ENCODE measurements at regions not wholly inside any gene's neighbourhood (a gene's known extent, or its start where the extent isn't known, plus 50 kb on each side); places are given as distances from the start of the nearest gene placed in this dataset.
"Not testable (repeated sequence)": the region's sequence is repeated elsewhere in the genome, so short reads cannot be mapped to it uniquely, and the experiment has no call there.

GRCh38 chr5:34266151-34266550 is 223.1 kb upstream of the C1QTNF3 start:
- ATAC-seq; H3K4me3 ChIP-seq; H3K4me1 ChIP-seq; H3K27ac ChIP-seq; H3K36me3 ChIP-seq; H3K9me3 ChIP-seq; DNase-seq; H3K27me3 ChIP-seq; intact Hi-C loops (cut with DNase I): not testable (repeated sequence)

GRCh38 chr5:34296759-34297158 is 253.7 kb upstream of the C1QTNF3 start:
- H3K9me3 ChIP-seq; H3K27ac ChIP-seq; DNase-seq; H3K4me3 ChIP-seq; H3K36me3 ChIP-seq; H3K27me3 ChIP-seq; ATAC-seq; intact Hi-C loops (cut with DNase I); H3K4me1 ChIP-seq: not testable (repeated sequence)

- H3K4me1 ChIP-seq; intact Hi-C loops (cut with DNase I): not testable (repeated sequence)
Measured at GRCh38 chr5:34329201-34329600, 286.2 kb upstream of the C1QTNF3 start.

GRCh38 chr5:34329611-34330108 is 286.6 kb upstream of the C1QTNF3 start:
- intact Hi-C loops (cut with DNase I); H3K9me3 ChIP-seq; DNase-seq; H3K4me3 ChIP-seq; H3K27me3 ChIP-seq; H3K27ac ChIP-seq; H3K36me3 ChIP-seq; H3K4me1 ChIP-seq: not testable (repeated sequence)
- peak; percentile 72 for ATAC-seq

More at GRCh38 chr5:34329201-34329600, 286.2 kb upstream of the C1QTNF3 start:
- H3K36me3 ChIP-seq, H3K27ac ChIP-seq, DNase-seq, ATAC-seq, H3K9me3 ChIP-seq, H3K27me3 ChIP-seq, H3K4me3 ChIP-seq: not testable (repeated sequence)

- ATAC-seq, result peak; percentile 72
- intact Hi-C loops (cut with DNase I), result not testable (repeated sequence)
Measured at GRCh38 chr5:34331928-34332454, 289.0 kb upstream of the C1QTNF3 start.

GRCh38 chr5:34339408-34340001 is 296.5 kb upstream of the C1QTNF3 start:
- H3K4me3 ChIP-seq; H3K9me3 ChIP-seq; H3K36me3 ChIP-seq; H3K27ac ChIP-seq; H3K27me3 ChIP-seq; intact Hi-C loops (cut with DNase I); ATAC-seq; DNase-seq; H3K4me1 ChIP-seq: not testable (repeated sequence)

More at GRCh38 chr5:34331928-34332454, 289.0 kb upstream of the C1QTNF3 start:
- H3K27ac ChIP-seq, H3K27me3 ChIP-seq, H3K36me3 ChIP-seq, H3K4me1 ChIP-seq, H3K9me3 ChIP-seq, DNase-seq, H3K4me3 ChIP-seq: not testable (repeated sequence)

- ATAC-seq; H3K36me3 ChIP-seq; H3K27me3 ChIP-seq; H3K4me3 ChIP-seq; intact Hi-C loops (cut with DNase I); H3K27ac ChIP-seq; DNase-seq; H3K9me3 ChIP-seq; H3K4me1 ChIP-seq: not testable (repeated sequence)
Measured at GRCh38 chr5:34354440-34354839, 301.7 kb upstream of the RAI14 start.

GRCh38 chr5:34371417-34371816 is 284.7 kb upstream of the RAI14 start:
- H3K9me3 ChIP-seq; H3K27me3 ChIP-seq; H3K4me1 ChIP-seq; H3K36me3 ChIP-seq; H3K4me3 ChIP-seq; intact Hi-C loops (cut with DNase I); DNase-seq; H3K27ac ChIP-seq; ATAC-seq: not testable (repeated sequence)

- DNase-seq; H3K4me1 ChIP-seq; H3K27me3 ChIP-seq; H3K36me3 ChIP-seq; H3K4me3 ChIP-seq; H3K9me3 ChIP-seq; H3K27ac ChIP-seq; ATAC-seq; intact Hi-C loops (cut with DNase I): not testable (repeated sequence)
Measured at GRCh38 chr5:34371817-34372216, 284.3 kb upstream of the RAI14 start.

GRCh38 chr5:34372739-34373138 is 283.4 kb upstream of the RAI14 start:
- ATAC-seq; H3K9me3 ChIP-seq; H3K4me3 ChIP-seq; H3K27ac ChIP-seq; H3K36me3 ChIP-seq; DNase-seq; H3K27me3 ChIP-seq; H3K4me1 ChIP-seq; intact Hi-C loops (cut with DNase I): not testable (repeated sequence)

- H3K4me1 ChIP-seq; H3K27ac ChIP-seq; H3K36me3 ChIP-seq; H3K4me3 ChIP-seq; H3K9me3 ChIP-seq; intact Hi-C loops (cut with DNase I); DNase-seq; ATAC-seq; H3K27me3 ChIP-seq: not testable (repeated sequence)
Measured at GRCh38 chr5:34377651-34378050, 278.5 kb upstream of the RAI14 start.

- DNase-seq; H3K27ac ChIP-seq; H3K27me3 ChIP-seq; H3K36me3 ChIP-seq; ATAC-seq; H3K4me1 ChIP-seq; H3K4me3 ChIP-seq; H3K9me3 ChIP-seq; intact Hi-C loops (cut with DNase I): not testable (repeated sequence)
Measured at GRCh38 chr5:34378498-34378897, 277.6 kb upstream of the RAI14 start.

GRCh38 chr5:34388754-34389153 is 267.4 kb upstream of the RAI14 start:
- ATAC-seq, result not testable (repeated sequence)

More at GRCh38 chr5:34388754-34389153, 267.4 kb upstream of the RAI14 start:
- H3K4me1 ChIP-seq; H3K27ac ChIP-seq; H3K36me3 ChIP-seq; H3K4me3 ChIP-seq; H3K27me3 ChIP-seq; H3K9me3 ChIP-seq; DNase-seq; intact Hi-C loops (cut with DNase I): not testable (repeated sequence)
